C4-2B (cell line): ENCODE measurements at regions not wholly inside any gene's neighbourhood (a gene's known extent, or its start where the extent isn't known, plus 50 kb on each side); places are given as distances from the start of the nearest gene placed in this dataset.

Experiments
- H3K27ac ChIP-seq: fragments of 450-650 bp; 2 replicates; pipeline ENCODE4 v1.5.1; 2017
- CTCF ChIP-seq: fragments of 450-650 bp; conservative IDR thresholded peaks from 2 replicates; pipeline ENCODE4 v1.5.1; 2017; ENCODE audit warnings: mild to moderate bottlenecking
- ZFX ChIP-seq: fragments of 450-650 bp; IDR thresholded peaks from 2 replicates; pipeline ENCODE4 v1.6.1; 2017

GRCh38 chr5:158570502-158570901 is 529.2 kb downstream of the EBF1 start:
- no peak for TF ChIP-seq ZFX
- TF ChIP-seq CTCF, result no peak
- no peak overlapping the region for H3K27ac ChIP-seq

GRCh38 chr5:158569534-158569933 is 530.2 kb downstream of the EBF1 start:
- H3K27ac ChIP-seq, result no peak overlapping the region
- TF ChIP-seq ZFX (no peak), CTCF (no peak)

- H3K27ac ChIP-seq, result no peak overlapping the region
Measured at GRCh38 chr5:158565017-158565789, 534.5 kb downstream of the EBF1 start.

GRCh38 chr5:158563760-158564390 is 535.8 kb downstream of the EBF1 start:
- TF ChIP-seq CTCF, result no peak
- no peak for TF ChIP-seq ZFX
- H3K27ac ChIP-seq, result no peak overlapping the region

More at GRCh38 chr5:158565017-158565789, 534.5 kb downstream of the EBF1 start:
- TF ChIP-seq ZFX (no peak), CTCF (no peak)

- TF ChIP-seq ZFX, result no peak
- TF ChIP-seq CTCF, result no peak
- H3K27ac ChIP-seq, result no peak overlapping the region
Measured at GRCh38 chr5:158561562-158562190, 538.0 kb downstream of the EBF1 start.

- H3K27ac ChIP-seq, result no peak overlapping the region
- TF ChIP-seq ZFX (no peak), CTCF (no peak)
Measured at GRCh38 chr5:158560170-158560569, 539.5 kb downstream of the EBF1 start.

- H3K27ac ChIP-seq, result no peak overlapping the region
- TF ChIP-seq ZFX (no peak), CTCF (no peak)
Measured at GRCh38 chr5:158559643-158560042, 540.1 kb downstream of the EBF1 start.
